22Rv1 (cell line): ENCODE measurements at regions not wholly inside any gene's neighbourhood (a gene's known extent, or its start where the extent isn't known, plus 50 kb on each side); places are given as distances from the start of the nearest gene placed in this dataset.

Source experiments
- H3K27ac ChIP-seq: fragments of 450-650 bp; 2 replicates; pipeline ENCODE4 v1.5.1; 2017
- CTCF ChIP-seq: fragments of 450-650 bp; IDR thresholded peaks from 2 replicates; pipeline ENCODE4 v1.5.1; 2017; ENCODE audit warnings: mild to moderate bottlenecking
- ZFX ChIP-seq: fragments of 450-650 bp; IDR thresholded peaks from 2 replicates; pipeline ENCODE4 v1.6.1; 2017; ENCODE audit warnings: antibody characterized with exemption, borderline replicate concordance

GRCh38 chr1:9435854-9436640 lies 103.2 kb upstream of the SLC25A33 start:
- no peak for TF ChIP-seq ZFX
- TF ChIP-seq CTCF, result no peak
- H3K27ac ChIP-seq, result peak overlapping the region; percentile 72

- no peak overlapping the region for H3K27ac ChIP-seq
- TF ChIP-seq CTCF, result no peak
- TF ChIP-seq ZFX, result no peak
Measured at GRCh38 chr1:9437961-9438430, 101.3 kb upstream of the SLC25A33 start.

DNA sequence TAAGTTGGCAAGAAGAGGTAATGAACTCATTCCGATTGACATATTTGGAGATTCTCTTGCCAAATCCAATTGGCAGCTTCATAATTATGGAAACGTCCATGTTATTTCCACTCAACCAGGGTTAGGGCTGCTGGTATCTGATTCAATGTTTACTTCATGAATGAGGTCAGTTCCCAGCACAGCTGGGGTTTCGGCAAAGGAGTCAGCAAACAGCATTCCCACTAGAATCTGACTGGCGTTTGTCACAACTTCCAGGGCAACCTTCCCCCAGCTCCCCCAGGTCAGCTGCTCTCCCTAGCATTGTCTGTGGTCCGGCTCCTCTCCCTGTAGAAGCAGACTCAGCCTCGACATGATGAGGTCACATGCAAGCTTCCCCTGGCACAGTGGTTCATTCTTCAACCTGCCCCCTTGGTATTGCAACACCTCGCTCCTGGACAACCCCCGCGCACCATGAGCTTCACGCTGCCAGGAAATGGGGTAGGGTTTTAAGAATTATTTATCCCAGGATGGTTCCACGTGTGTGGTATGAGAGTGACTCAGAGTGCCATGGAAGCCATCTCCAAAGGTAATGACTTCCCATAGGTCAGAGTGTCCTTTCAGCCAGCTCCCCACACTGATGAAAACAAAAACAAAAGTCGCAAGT lies 100.7 kb upstream of the SLC25A33 start:
- TF ChIP-seq CTCF, result no peak
- TF ChIP-seq ZFX, result no peak
- H3K27ac ChIP-seq, result no peak overlapping the region

- TF ChIP-seq CTCF, result no peak
- no peak for TF ChIP-seq ZFX
- H3K27ac ChIP-seq, result no peak overlapping the region
Measured at GRCh38 chr1:9439074-9439761, 100.0 kb upstream of the SLC25A33 start.

DNA sequence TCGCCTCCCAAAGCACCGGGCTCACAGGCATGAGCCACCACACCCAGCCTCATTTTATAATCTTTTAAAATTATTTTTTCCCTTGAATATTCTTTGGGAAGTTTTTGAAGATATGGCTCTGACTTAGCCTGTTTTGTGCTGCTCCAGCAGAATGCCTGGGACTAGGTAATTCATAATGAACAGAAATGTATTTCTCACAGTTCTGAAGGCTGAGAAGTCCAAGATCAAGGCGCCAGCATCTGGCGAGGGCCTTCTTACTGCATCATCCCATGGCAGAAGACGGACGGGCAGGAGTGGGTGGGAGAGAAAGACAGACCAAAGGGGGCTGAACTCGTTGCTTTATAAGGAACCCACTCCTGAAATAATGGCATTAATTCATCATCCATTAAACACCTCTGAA lies 99.0 kb upstream of the SLC25A33 start:
- no peak overlapping the region for H3K27ac ChIP-seq
- TF ChIP-seq ZFX, result no peak
- no peak for TF ChIP-seq CTCF

DNA sequence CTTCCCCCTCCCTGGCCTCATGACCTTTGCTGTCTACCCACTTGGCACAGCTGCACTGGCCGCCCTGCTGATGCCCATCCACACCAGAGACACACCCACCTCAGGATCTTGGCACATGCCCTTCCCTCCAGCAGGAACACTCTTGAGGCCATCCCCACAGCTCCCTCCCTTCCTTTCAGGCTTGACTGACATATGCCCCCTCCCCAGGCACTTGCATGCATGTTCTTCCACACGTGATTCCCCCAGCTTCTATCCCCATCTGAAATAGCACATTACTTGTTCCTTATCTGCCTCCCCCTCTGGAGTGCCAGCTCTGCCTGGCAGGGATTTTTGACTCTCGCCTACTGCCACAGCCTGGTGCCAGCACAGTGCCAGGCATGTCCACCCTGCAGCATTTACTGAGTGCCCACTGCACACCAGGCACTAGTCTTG lies 98.5 kb upstream of the SLC25A33 start:
- no peak overlapping the region for H3K27ac ChIP-seq
- TF ChIP-seq ZFX (no peak), CTCF (no peak)
